ENCODE measurements at regions not wholly inside any gene's neighbourhood (a gene's known extent, or its start where the extent isn't known, plus 50 kb on each side); places are given as distances from the start of the nearest gene placed in this dataset.

- no peaks in the 10 kb centered on the region for H3K36me3 Mint-ChIP-seq (ENCODE audit: low read depth)
- H3K27ac Mint-ChIP-seq (ENCODE audit: unreplicated experiment): no peak overlapping the region
- TF ChIP-seq CTCF (IDR thresholded peaks at IDR 0.05): no peak
- no peaks in the 10 kb centered on the region for H3K4me1 Mint-ChIP-seq (ENCODE audit: low read depth)
- peaks cover 36% of the 10 kb centered on the region for H3K9me3 Mint-ChIP-seq (ENCODE audit: low read depth)
- DNase-seq (ENCODE audit: low spot score): no peak
- H3K27me3 Mint-ChIP-seq (ENCODE audit: low read depth): no peaks in the 10 kb centered on the region
- no peak overlapping the region for H3K4me3 Mint-ChIP-seq (ENCODE audit: unreplicated experiment)
These were observed 350.2 kb upstream of the TSHZ3 start for GRCh38 chr19:31699421-31699820.

- H3K4me3 Mint-ChIP-seq (ENCODE audit: unreplicated experiment): no peak overlapping the region
- H3K4me1 Mint-ChIP-seq (ENCODE audit: low read depth): no peaks in the 10 kb centered on the region
- no peak for TF ChIP-seq CTCF (IDR thresholded peaks at IDR 0.05)
- DNase-seq (ENCODE audit: low spot score): no peak
- no peaks in the 10 kb centered on the region for H3K36me3 Mint-ChIP-seq (ENCODE audit: low read depth)
- peaks cover 38% of the 10 kb centered on the region for H3K9me3 Mint-ChIP-seq (ENCODE audit: low read depth)
- no peak overlapping the region for H3K27ac Mint-ChIP-seq (ENCODE audit: unreplicated experiment)
- H3K27me3 Mint-ChIP-seq (ENCODE audit: low read depth): no peaks in the 10 kb centered on the region
These were observed 351.9 kb upstream of the TSHZ3 start for GRCh38 chr19:31701146-31701545.

GRCh38 chr19:31705656-31706055, 356.4 kb upstream of the TSHZ3 start:
- Mint-ChIP-seq H3K36me3 (ENCODE audit: low read depth) (no peaks in the 10 kb centered on the region), H3K27me3 (ENCODE audit: low read depth) (no peaks in the 10 kb centered on the region)
- TF ChIP-seq CTCF (IDR thresholded peaks at IDR 0.05): no peak

DNA sequence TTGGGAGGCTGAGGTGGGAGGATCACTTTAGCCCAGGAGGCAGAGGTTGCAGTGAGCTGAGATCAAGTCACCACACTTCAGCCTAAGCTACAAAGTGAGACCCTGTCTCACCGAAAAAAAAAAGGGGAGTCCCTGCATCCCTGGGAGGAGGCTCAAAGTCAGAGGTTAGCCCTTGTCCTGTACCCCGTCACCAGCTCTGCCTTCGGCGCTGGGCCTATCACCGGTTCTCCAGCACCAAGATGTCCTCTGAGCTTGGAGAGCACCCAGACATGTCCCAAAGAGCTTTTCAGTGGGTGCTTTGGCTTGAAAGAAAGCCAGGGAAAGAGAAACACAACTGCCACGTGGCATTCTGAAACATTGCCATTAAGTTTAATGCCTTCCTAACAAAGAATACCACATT, 356.9 kb upstream of the TSHZ3 start:
- H3K27me3 Mint-ChIP-seq (ENCODE audit: low read depth): no peaks in the 10 kb centered on the region
- no peak overlapping the region for H3K27ac Mint-ChIP-seq (ENCODE audit: unreplicated experiment)
- no peak for TF ChIP-seq CTCF (IDR thresholded peaks at IDR 0.05)
- peaks cover 31% of the 10 kb centered on the region for H3K9me3 Mint-ChIP-seq (ENCODE audit: low read depth)
- no peak for DNase-seq (ENCODE audit: low spot score)
- no peak overlapping the region for H3K4me3 Mint-ChIP-seq (ENCODE audit: unreplicated experiment)
- H3K4me1 Mint-ChIP-seq (ENCODE audit: low read depth): no peaks in the 10 kb centered on the region
- no peaks in the 10 kb centered on the region for H3K36me3 Mint-ChIP-seq (ENCODE audit: low read depth)

More at GRCh38 chr19:31705656-31706055, 356.4 kb upstream of the TSHZ3 start:
- peaks cover 31% of the 10 kb centered on the region for H3K9me3 Mint-ChIP-seq (ENCODE audit: low read depth)
- no peak overlapping the region for H3K27ac Mint-ChIP-seq (ENCODE audit: unreplicated experiment)
- no peaks in the 10 kb centered on the region for H3K4me1 Mint-ChIP-seq (ENCODE audit: low read depth)
- no peak overlapping the region for H3K4me3 Mint-ChIP-seq (ENCODE audit: unreplicated experiment)
- DNase-seq (ENCODE audit: low spot score): no peak

GRCh38 chr19:31706691-31707620, 357.7 kb upstream of the TSHZ3 start:
- no peak for DNase-seq (ENCODE audit: low spot score)
- H3K9me3 Mint-ChIP-seq (ENCODE audit: low read depth): peaks cover 35% of the 10 kb centered on the region
- no peak overlapping the region for H3K27ac Mint-ChIP-seq (ENCODE audit: unreplicated experiment)
- no peak overlapping the region for H3K4me3 Mint-ChIP-seq (ENCODE audit: unreplicated experiment)
- no peaks in the 10 kb centered on the region for H3K4me1 Mint-ChIP-seq (ENCODE audit: low read depth)
- H3K27me3 Mint-ChIP-seq (ENCODE audit: low read depth): no peaks in the 10 kb centered on the region
- TF ChIP-seq CTCF (IDR thresholded peaks at IDR 0.05): no peak
- no peaks in the 10 kb centered on the region for H3K36me3 Mint-ChIP-seq (ENCODE audit: low read depth)

Data from chondrocyte (in vitro differentiated cells).